ENCODE measurements at regions not wholly inside any gene's neighbourhood (a gene's known extent, or its start where the extent isn't known, plus 50 kb on each side); places are given as distances from the start of the nearest gene placed in this dataset.

DNA sequence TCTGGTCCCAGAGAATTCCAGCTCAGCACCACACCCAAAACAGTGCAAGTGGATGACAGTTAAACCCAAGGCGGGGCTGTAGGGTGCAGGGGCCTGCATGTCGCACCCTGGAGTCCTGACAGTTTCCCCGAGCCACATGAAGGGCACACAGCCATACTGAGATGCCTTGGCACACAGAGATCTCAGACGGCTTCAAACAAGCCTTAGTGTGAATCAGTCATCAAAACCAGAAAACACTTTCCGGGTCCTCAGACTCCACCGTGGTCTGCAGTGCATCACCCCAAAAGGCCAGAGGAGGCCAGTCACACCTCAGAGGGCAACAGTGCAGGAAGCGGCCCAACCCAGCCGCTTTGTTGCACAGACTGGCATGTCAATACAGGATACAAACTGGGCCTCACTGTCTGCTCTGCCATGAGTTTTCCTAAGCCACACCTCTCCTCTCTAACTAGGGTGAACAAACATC is 64.6 kb upstream of the ENPP6 start:
- TF ChIP-seq, protein P1, sequence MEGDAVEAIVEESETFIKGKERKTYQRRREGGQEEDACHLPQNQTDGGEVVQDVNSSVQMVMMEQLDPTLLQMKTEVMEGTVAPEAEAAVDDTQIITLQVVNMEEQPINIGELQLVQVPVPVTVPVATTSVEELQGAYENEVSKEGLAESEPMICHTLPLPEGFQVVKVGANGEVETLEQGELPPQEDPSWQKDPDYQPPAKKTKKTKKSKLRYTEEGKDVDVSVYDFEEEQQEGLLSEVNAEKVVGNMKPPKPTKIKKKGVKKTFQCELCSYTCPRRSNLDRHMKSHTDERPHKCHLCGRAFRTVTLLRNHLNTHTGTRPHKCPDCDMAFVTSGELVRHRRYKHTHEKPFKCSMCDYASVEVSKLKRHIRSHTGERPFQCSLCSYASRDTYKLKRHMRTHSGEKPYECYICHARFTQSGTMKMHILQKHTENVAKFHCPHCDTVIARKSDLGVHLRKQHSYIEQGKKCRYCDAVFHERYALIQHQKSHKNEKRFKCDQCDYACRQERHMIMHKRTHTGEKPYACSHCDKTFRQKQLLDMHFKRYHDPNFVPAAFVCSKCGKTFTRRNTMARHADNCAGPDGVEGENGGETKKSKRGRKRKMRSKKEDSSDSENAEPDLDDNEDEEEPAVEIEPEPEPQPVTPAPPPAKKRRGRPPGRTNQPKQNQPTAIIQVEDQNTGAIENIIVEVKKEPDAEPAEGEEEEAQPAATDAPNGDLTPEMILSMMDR (IDR thresholded peaks at IDR 0.05) = peak in 1 of 3 donors; percentile 34
- no peak for TF ChIP-seq POLR2A (IDR thresholded peaks at IDR 0.05)
